ENCODE measurements at regions not wholly inside any gene's neighbourhood (a gene's known extent, or its start where the extent isn't known, plus 50 kb on each side); places are given as distances from the start of the nearest gene placed in this dataset.

DNA sequence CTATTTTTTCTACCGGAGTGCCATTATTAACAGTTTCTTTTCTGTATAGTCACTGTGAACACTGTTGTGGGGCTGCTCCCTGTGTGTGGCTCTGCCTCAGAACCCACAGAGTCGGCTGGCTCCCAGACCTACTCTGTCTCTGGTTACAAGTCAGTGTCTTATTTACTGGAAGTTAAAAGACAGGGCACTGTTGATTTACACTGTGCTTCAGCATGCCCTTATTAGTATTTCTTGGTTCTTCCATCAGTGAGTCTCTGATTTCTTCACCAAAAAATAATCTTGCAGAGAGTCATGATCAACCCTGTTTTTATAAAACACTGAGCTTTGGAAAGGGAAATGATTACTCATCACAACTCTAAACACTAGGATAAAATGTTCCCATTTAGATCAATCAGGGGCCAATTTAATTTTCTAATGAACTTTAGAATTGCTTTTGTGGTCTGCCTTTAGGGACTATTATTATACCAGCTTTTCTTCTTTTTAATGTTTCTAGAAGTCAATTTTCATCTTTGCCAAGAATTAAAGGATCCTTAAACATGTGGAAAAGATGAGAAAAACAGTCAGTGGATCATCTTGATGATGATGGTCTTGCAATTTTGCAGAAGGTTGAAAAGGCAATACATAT, 92.6 kb downstream of the UTRN start:
- TF ChIP-seq, protein P1, sequence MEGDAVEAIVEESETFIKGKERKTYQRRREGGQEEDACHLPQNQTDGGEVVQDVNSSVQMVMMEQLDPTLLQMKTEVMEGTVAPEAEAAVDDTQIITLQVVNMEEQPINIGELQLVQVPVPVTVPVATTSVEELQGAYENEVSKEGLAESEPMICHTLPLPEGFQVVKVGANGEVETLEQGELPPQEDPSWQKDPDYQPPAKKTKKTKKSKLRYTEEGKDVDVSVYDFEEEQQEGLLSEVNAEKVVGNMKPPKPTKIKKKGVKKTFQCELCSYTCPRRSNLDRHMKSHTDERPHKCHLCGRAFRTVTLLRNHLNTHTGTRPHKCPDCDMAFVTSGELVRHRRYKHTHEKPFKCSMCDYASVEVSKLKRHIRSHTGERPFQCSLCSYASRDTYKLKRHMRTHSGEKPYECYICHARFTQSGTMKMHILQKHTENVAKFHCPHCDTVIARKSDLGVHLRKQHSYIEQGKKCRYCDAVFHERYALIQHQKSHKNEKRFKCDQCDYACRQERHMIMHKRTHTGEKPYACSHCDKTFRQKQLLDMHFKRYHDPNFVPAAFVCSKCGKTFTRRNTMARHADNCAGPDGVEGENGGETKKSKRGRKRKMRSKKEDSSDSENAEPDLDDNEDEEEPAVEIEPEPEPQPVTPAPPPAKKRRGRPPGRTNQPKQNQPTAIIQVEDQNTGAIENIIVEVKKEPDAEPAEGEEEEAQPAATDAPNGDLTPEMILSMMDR (IDR thresholded peaks at IDR 0.05; ENCODE audit: low read depth, low read length, poor library complexity, severe bottlenecking), result no peak
- TF ChIP-seq EZH2phosphoT487 (IDR thresholded peaks at IDR 0.05; ENCODE audit: borderline replicate concordance, low read length), result no peak
